ENCODE measurements at regions not wholly inside any gene's neighbourhood (a gene's known extent, or its start where the extent isn't known, plus 50 kb on each side); places are given as distances from the start of the nearest gene placed in this dataset.

GRCh38 chr20:19813846-19814640, 56.0 kb downstream of the RIN2 start:
- H3K4me3 ChIP-seq (ENCODE audit: low read depth, low read length): no peak overlapping the region
- no peak for DNase-seq (ENCODE audit: low read depth)
- no peak for TF ChIP-seq MAX (IDR thresholded peaks at IDR 0.05; ENCODE audit: low read depth, low read length)
- TF ChIP-seq MYC (IDR thresholded peaks at IDR 0.05; ENCODE audit: low read depth, low read length): no peak

- peak; percentile 68 for DNase-seq (ENCODE audit: low read depth)
- no peak overlapping the region for H3K4me3 ChIP-seq (ENCODE audit: low read depth, low read length)
Observed at GRCh38 chr20:19815553-19815991, 57.5 kb downstream of the RIN2 start.

GRCh38 chr20:19816386-19816785, 58.3 kb downstream of the RIN2 start:
- no peak for DNase-seq (ENCODE audit: low read depth)
- H3K4me3 ChIP-seq (ENCODE audit: low read depth, low read length): no peak overlapping the region
- TF ChIP-seq MAX (IDR thresholded peaks at IDR 0.05; ENCODE audit: low read depth, low read length) (no peak), POLR2A (IDR thresholded peaks at IDR 0.05; ENCODE audit: extremely low read depth, insufficient read length) (no peak), CTCF (IDR thresholded peaks at IDR 0.05; ENCODE audit: low read depth, low read length) (no peak)

More at GRCh38 chr20:19815553-19815991, 57.5 kb downstream of the RIN2 start:
- no peak for TF ChIP-seq MAX (IDR thresholded peaks at IDR 0.05; ENCODE audit: low read depth, low read length)
- no peak for TF ChIP-seq POLR2A (IDR thresholded peaks at IDR 0.05; ENCODE audit: extremely low read depth, insufficient read length)
- no peak for TF ChIP-seq MYC (IDR thresholded peaks at IDR 0.05; ENCODE audit: low read depth, low read length)
- no peak for TF ChIP-seq CTCF (IDR thresholded peaks at IDR 0.05; ENCODE audit: low read depth, low read length)

- H3K4me3 ChIP-seq (ENCODE audit: low read depth, low read length): no peak overlapping the region
- TF ChIP-seq MAX (IDR thresholded peaks at IDR 0.05; ENCODE audit: low read depth, low read length) (no peak), CTCF (IDR thresholded peaks at IDR 0.05; ENCODE audit: low read depth, low read length) (no peak), POLR2A (IDR thresholded peaks at IDR 0.05; ENCODE audit: extremely low read depth, insufficient read length) (no peak), MYC (IDR thresholded peaks at IDR 0.05; ENCODE audit: low read depth, low read length) (no peak)
- no peak for DNase-seq (ENCODE audit: low read depth)
Observed at GRCh38 chr20:19817017-19817416, 59.0 kb downstream of the RIN2 start.

GRCh38 chr20:19819149-19819548, 61.1 kb downstream of the RIN2 start:
- DNase-seq (ENCODE audit: low read depth): no peak
- H3K4me3 ChIP-seq (ENCODE audit: low read depth, low read length): no peak overlapping the region
- TF ChIP-seq CTCF (IDR thresholded peaks at IDR 0.05; ENCODE audit: low read depth, low read length) (no peak), POLR2A (IDR thresholded peaks at IDR 0.05; ENCODE audit: extremely low read depth, insufficient read length) (no peak), MYC (IDR thresholded peaks at IDR 0.05; ENCODE audit: low read depth, low read length) (no peak), MAX (IDR thresholded peaks at IDR 0.05; ENCODE audit: low read depth, low read length) (no peak)

GRCh38 chr20:19820555-19821211, 62.6 kb downstream of the RIN2 start:
- DNase-seq (ENCODE audit: low read depth): no peak
- no peak for TF ChIP-seq POLR2A (IDR thresholded peaks at IDR 0.05; ENCODE audit: extremely low read depth, insufficient read length)
- no peak for TF ChIP-seq CTCF (IDR thresholded peaks at IDR 0.05; ENCODE audit: low read depth, low read length)
- TF ChIP-seq MYC (IDR thresholded peaks at IDR 0.05; ENCODE audit: low read depth, low read length): no peak
- TF ChIP-seq MAX (IDR thresholded peaks at IDR 0.05; ENCODE audit: low read depth, low read length): no peak
- H3K4me3 ChIP-seq (ENCODE audit: low read depth, low read length): no peak overlapping the region
